A549 (cell line): ENCODE measurements at regions not wholly inside any gene's neighbourhood (a gene's known extent, or its start where the extent isn't known, plus 50 kb on each side); places are given as distances from the start of the nearest gene placed in this dataset.

Source experiments
- CEBPB ChIP-seq, 2 experiments: fragments of >200 bp in 1 of 2; sonication (Bioruptor Twin) in 1 of 2; formaldehyde crosslinking in 1 of 2; IDR thresholded peaks; 2 replicates each; pipeline ENCODE4 v1.6.1; 2012 to 2016
- CTCF ChIP-seq: fragments of >200 bp; sonication (Bioruptor Twin); formaldehyde crosslinking; IDR thresholded peaks from 3 replicates; pipeline ENCODE4 v1.5.1; 2016
- ELK1 ChIP-seq: fragments of 150-350 bp; IDR thresholded peaks from 2 replicates; pipeline ENCODE4 v1.6.1; 2014; ENCODE audit warnings: low read depth, mild to moderate bottlenecking, low read length
- EP300 ChIP-seq, 2 experiments: fragments of >200 bp; sonication (Bioruptor Twin); formaldehyde crosslinking; IDR thresholded peaks; 2 replicates in 1 of 2; 3 replicates in 1 of 2; pipeline ENCODE4 v1.6.1; 2016 to 2017
- GATA3 ChIP-seq: IDR thresholded peaks from 2 replicates; pipeline ENCODE4 v1.6.1; 2012; ENCODE audit warnings: borderline replicate concordance
- MAFK ChIP-seq: fragments of 450-650 bp; IDR thresholded peaks from 2 replicates; pipeline ENCODE4 v1.6.1; 2014; ENCODE audit not compliant: partially characterized antibody
- NFE2L2 ChIP-seq: fragments of 150-350 bp; conservative IDR thresholded peaks from 2 replicates; pipeline ENCODE4 v1.6.1; 2014; ENCODE audit warnings: low read length
- PHF8 ChIP-seq: fragments of 200-600 bp; sonication (generic); IDR thresholded peaks from 2 replicates; pipeline ENCODE4 v1.6.1; 2016; ENCODE audit warnings: low read depth, mild to moderate bottlenecking, antibody characterized with exemption, moderate library complexity, borderline replicate concordance
- POLR2A ChIP-seq: IDR thresholded peaks from 2 replicates; pipeline ENCODE4 v1.6.1; 2012; ENCODE audit warnings: mild to moderate bottlenecking, low read length

GRCh38 chr4:86450861-86451260 is 91.0 kb upstream of the MAPK10 start:
- TF ChIP-seq EP300 (IDR thresholded peaks at IDR 0.05) (no peak), POLR2A (no peak), GATA3 (no peak), MAFK (no peak), NFE2L2 (no peak), CTCF (no peak), CEBPB (IDR thresholded peaks at IDR 0.05) (no peak), ELK1 (no peak), PHF8 (no peak)
